Liver (tissue), 8 donors: ENCODE measurements at regions not wholly inside any gene's neighbourhood (a gene's known extent, or its start where the extent isn't known, plus 50 kb on each side); places are given as distances from the start of the nearest gene placed in this dataset.

Experiments
- DNase-seq: peaks from one replicate; pipeline ENCODE4 v3.0.0-alpha.2; 2017; ENCODE audit warnings: low spot score
- H3K27ac ChIP-seq, 2 donors: one replicate each; pipeline ENCODE4 v1.7.0; 2013; ENCODE audit warnings: inconsistent platforms in 2 of 2, low read length in 2 of 2, control low read depth in 1 of 2, low read depth in 1 of 2, mild to moderate bottlenecking in 1 of 2
- H3K27me3 ChIP-seq, 4 donors: one replicate each; pipeline versions ENCODE4 v1.6.1 to v1.7.0; 2013; ENCODE audit warnings: low read length in 3 of 4, inconsistent platforms in 1 of 4, mild to moderate bottlenecking in 1 of 4, moderate library complexity in 1 of 4; ENCODE audit not compliant: control insufficient read depth in 4 of 4, insufficient read depth in 4 of 4
- H3K36me3 ChIP-seq, 4 donors: one replicate each; pipeline versions ENCODE4 v1.6.1 to v1.7.0; 2013; ENCODE audit warnings: low read length in 3 of 4, mild to moderate bottlenecking in 3 of 4, low read depth in 1 of 4, moderate library complexity in 1 of 4; ENCODE audit not compliant: control insufficient read depth in 4 of 4, insufficient read depth in 3 of 4
- H3K4me1 ChIP-seq, 4 donors: one replicate each; pipeline versions ENCODE4 v1.6.1 to v1.7.0; 2013; ENCODE audit warnings: low read length in 3 of 4, mild to moderate bottlenecking in 3 of 4, moderate library complexity in 1 of 4; ENCODE audit not compliant: control insufficient read depth in 4 of 4, insufficient read depth in 4 of 4
- H3K4me3 ChIP-seq, 3 donors: one replicate each; pipeline versions ENCODE4 v1.6.1 to v1.7.0; 2013; ENCODE audit warnings: low read length in 3 of 3, control low read depth in 1 of 3, low read depth in 1 of 3, mild to moderate bottlenecking in 1 of 3
- H3K9ac ChIP-seq, 2 donors: one replicate each; pipeline ENCODE4 v1.7.0; 2013; ENCODE audit warnings: low read length in 2 of 2, mild to moderate bottlenecking in 2 of 2, moderate library complexity in 2 of 2, control low read depth in 1 of 2, low read depth in 1 of 2
- H3K9me3 ChIP-seq, 4 donors: one replicate each; pipeline versions ENCODE4 v1.6.1 to v1.7.0; 2013; ENCODE audit warnings: low read length in 3 of 4; ENCODE audit not compliant: control insufficient read depth in 4 of 4
- EGR1 ChIP-seq, 2 donors: IDR thresholded peaks; 2 replicates each; pipeline ENCODE4 v1.6.1; 2016 to 2018; ENCODE audit warnings: antibody characterized with exemption in 2 of 2, low read depth in 2 of 2
- FOXA2 ChIP-seq: IDR thresholded peaks from 2 replicates; pipeline ENCODE4 v1.6.1; 2016; ENCODE audit warnings: antibody characterized with exemption
- GABPA ChIP-seq, 2 donors: IDR thresholded peaks in 1 of 2; conservative IDR thresholded peaks in 1 of 2; 2 replicates each; pipeline ENCODE4 v1.6.1; 2016; ENCODE audit warnings: antibody characterized with exemption in 2 of 2, mild to moderate bottlenecking in 1 of 2, moderate library complexity in 1 of 2
- HNF4A ChIP-seq, 2 donors: conservative IDR thresholded peaks; 2 replicates each; pipeline ENCODE4 v1.6.1; 2016; ENCODE audit warnings: antibody characterized with exemption in 2 of 2, mild to moderate bottlenecking in 2 of 2
- JUND ChIP-seq, 2 donors: IDR thresholded peaks; 2 replicates each; pipeline ENCODE4 v1.6.1; 2016; ENCODE audit warnings: antibody characterized with exemption in 2 of 2
- NR2F2 ChIP-seq: IDR thresholded peaks from 2 replicates; pipeline ENCODE4 v1.6.1; 2016; ENCODE audit warnings: antibody characterized with exemption
- RAD21 ChIP-seq, 2 donors: IDR thresholded peaks; 2 replicates each; pipeline ENCODE4 v1.6.1; 2016; ENCODE audit warnings: antibody characterized with exemption in 2 of 2, mild to moderate bottlenecking in 2 of 2
- SP1 ChIP-seq: IDR thresholded peaks from 2 replicates; pipeline ENCODE4 v1.6.1; 2018; ENCODE audit warnings: antibody characterized with exemption, mild to moderate bottlenecking
- YY1 ChIP-seq: IDR thresholded peaks from 2 replicates; pipeline ENCODE4 v1.6.1; 2016; ENCODE audit warnings: antibody characterized with exemption, mild to moderate bottlenecking
- WGBS: extraction: QIAGEN DNeasy Blood & Tissue Kit; methylation state at CpG from one replicate; pipeline ENCODE4 v1.1.7; 2013; 5-methylcytosine and 5-hydroxymethylcytosine counted together
- TF ChIP-seq, protein P1 (sequence below): IDR thresholded peaks from 2 replicates; pipeline ENCODE4 v1.6.1; 2016; ENCODE audit warnings: antibody characterized with exemption
- TF ChIP-seq, protein P2 (sequence below): fragments of 150-350 bp; IDR thresholded peaks from 2 replicates; pipeline ENCODE4 v1.5.1; 2017; ENCODE audit warnings: improper control_type of control experiment, low read depth, low read length; ENCODE audit not compliant: missing input control
- TF ChIP-seq, protein P3 (sequence below): IDR thresholded peaks from 2 replicates; pipeline ENCODE4 v1.6.1; 2016; ENCODE audit warnings: antibody characterized with exemption
- TF ChIP-seq, protein P4 (sequence below): IDR thresholded peaks from 2 replicates; pipeline ENCODE4 v1.6.1; 2016; ENCODE audit warnings: antibody characterized with exemption, mild to moderate bottlenecking
- donor health status: healthy.
- donor health status: healthy.
- donor health status: healthy.
- donor health status: healthy.
- donor health status: healthy.

DNA sequence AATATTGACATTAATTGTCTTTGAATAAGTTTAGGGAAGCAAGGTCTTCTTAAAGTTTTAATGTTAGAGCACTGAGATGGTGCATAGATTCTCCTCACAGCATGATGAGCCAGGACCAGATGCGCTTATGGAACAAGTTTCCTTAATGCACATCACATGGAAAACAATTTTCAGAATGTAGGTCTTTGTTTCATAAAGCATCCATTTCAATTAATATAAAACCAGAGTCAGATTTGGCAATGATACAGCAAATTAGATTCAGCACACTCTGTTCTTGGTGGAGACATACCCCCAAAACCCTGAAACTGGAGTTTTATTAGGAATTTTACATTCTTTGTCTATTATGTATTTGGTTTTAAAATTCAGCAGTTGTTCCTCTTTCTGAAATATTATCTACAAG is 402.1 kb upstream of the SEMA6A start (continued):
- TF ChIP-seq EGR1 (IDR thresholded peaks at IDR 0.05; ENCODE audit: low read depth in 2 of 2): no peak
- TF ChIP-seq GABPA (IDR thresholded peaks at IDR 0.05 in 1 of 2, conservative IDR thresholded peaks at IDR 0.05 in 1 of 2): no peak
- TF ChIP-seq YY1: no peak
- no peak for TF ChIP-seq HNF4A (conservative IDR thresholded peaks at IDR 0.05)
- TF ChIP-seq FOXA2: no peak
- TF ChIP-seq, protein P1, sequence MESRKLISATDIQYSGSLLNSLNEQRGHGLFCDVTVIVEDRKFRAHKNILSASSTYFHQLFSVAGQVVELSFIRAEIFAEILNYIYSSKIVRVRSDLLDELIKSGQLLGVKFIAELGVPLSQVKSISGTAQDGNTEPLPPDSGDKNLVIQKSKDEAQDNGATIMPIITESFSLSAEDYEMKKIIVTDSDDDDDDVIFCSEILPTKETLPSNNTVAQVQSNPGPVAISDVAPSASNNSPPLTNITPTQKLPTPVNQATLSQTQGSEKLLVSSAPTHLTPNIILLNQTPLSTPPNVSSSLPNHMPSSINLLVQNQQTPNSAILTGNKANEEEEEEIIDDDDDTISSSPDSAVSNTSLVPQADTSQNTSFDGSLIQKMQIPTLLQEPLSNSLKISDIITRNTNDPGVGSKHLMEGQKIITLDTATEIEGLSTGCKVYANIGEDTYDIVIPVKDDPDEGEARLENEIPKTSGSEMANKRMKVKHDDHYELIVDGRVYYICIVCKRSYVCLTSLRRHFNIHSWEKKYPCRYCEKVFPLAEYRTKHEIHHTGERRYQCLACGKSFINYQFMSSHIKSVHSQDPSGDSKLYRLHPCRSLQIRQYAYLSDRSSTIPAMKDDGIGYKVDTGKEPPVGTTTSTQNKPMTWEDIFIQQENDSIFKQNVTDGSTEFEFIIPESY: no peak
- no peak for TF ChIP-seq SP1

DNA sequence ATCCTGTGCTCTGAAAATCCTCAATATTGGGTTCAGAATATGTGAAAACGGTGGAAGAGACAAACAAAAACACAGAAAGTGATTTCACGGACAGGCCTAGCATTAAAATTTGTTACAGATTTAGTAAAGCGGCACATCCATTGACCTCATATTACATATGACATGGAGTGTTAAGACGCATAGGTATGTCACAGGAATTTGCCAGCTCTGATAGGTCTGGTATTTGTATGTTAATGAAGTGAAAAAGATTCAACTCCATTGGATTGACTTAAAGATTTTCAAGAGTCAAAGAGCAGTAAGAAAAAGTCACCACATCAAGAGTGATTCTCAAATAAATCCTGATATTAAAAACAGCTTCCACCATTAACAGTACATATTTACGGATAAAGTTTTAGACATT is 396.5 kb upstream of the SEMA6A start:
- WGBS: 81% methylated on average over 5 of the region's 5 CpGs
- no peaks in the 10 kb centered on the region for H3K4me1 ChIP-seq
- no peak overlapping the region for H3K4me3 ChIP-seq
- no peak overlapping the region for H3K9ac ChIP-seq
- no peak for DNase-seq
- TF ChIP-seq NR2F2 (no peak), YY1 (no peak), JUND (IDR thresholded peaks at IDR 0.05) (no peak), EGR1 (IDR thresholded peaks at IDR 0.05; ENCODE audit: low read depth in 2 of 2) (no peak), RAD21 (IDR thresholded peaks at IDR 0.05) (no peak), HNF4A (conservative IDR thresholded peaks at IDR 0.05) (no peak), GABPA (IDR thresholded peaks at IDR 0.05 in 1 of 2, conservative IDR thresholded peaks at IDR 0.05 in 1 of 2) (no peak), SP1 (no peak)
- TF ChIP-seq, protein P2, sequence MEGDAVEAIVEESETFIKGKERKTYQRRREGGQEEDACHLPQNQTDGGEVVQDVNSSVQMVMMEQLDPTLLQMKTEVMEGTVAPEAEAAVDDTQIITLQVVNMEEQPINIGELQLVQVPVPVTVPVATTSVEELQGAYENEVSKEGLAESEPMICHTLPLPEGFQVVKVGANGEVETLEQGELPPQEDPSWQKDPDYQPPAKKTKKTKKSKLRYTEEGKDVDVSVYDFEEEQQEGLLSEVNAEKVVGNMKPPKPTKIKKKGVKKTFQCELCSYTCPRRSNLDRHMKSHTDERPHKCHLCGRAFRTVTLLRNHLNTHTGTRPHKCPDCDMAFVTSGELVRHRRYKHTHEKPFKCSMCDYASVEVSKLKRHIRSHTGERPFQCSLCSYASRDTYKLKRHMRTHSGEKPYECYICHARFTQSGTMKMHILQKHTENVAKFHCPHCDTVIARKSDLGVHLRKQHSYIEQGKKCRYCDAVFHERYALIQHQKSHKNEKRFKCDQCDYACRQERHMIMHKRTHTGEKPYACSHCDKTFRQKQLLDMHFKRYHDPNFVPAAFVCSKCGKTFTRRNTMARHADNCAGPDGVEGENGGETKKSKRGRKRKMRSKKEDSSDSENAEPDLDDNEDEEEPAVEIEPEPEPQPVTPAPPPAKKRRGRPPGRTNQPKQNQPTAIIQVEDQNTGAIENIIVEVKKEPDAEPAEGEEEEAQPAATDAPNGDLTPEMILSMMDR: no peak
- TF ChIP-seq, protein P3, sequence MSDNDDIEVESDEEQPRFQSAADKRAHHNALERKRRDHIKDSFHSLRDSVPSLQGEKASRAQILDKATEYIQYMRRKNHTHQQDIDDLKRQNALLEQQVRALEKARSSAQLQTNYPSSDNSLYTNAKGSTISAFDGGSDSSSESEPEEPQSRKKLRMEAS: no peak
- TF ChIP-seq, protein P1: no peak
- TF ChIP-seq, protein P4, sequence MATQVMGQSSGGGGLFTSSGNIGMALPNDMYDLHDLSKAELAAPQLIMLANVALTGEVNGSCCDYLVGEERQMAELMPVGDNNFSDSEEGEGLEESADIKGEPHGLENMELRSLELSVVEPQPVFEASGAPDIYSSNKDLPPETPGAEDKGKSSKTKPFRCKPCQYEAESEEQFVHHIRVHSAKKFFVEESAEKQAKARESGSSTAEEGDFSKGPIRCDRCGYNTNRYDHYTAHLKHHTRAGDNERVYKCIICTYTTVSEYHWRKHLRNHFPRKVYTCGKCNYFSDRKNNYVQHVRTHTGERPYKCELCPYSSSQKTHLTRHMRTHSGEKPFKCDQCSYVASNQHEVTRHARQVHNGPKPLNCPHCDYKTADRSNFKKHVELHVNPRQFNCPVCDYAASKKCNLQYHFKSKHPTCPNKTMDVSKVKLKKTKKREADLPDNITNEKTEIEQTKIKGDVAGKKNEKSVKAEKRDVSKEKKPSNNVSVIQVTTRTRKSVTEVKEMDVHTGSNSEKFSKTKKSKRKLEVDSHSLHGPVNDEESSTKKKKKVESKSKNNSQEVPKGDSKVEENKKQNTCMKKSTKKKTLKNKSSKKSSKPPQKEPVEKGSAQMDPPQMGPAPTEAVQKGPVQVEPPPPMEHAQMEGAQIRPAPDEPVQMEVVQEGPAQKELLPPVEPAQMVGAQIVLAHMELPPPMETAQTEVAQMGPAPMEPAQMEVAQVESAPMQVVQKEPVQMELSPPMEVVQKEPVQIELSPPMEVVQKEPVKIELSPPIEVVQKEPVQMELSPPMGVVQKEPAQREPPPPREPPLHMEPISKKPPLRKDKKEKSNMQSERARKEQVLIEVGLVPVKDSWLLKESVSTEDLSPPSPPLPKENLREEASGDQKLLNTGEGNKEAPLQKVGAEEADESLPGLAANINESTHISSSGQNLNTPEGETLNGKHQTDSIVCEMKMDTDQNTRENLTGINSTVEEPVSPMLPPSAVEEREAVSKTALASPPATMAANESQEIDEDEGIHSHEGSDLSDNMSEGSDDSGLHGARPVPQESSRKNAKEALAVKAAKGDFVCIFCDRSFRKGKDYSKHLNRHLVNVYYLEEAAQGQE: no peak
- peaks cover 0 to 2% (median 0%) of the 10 kb centered on the region in 4 donors for H3K9me3 ChIP-seq
- no peaks in the 10 kb centered on the region for H3K36me3 ChIP-seq
- no peaks in the 10 kb centered on the region for H3K27me3 ChIP-seq
- no peak overlapping the region for H3K27ac ChIP-seq
